ENCODE measurements at regions not wholly inside any gene's neighbourhood (a gene's known extent, or its start where the extent isn't known, plus 50 kb on each side); places are given as distances from the start of the nearest gene placed in this dataset.

DNA sequence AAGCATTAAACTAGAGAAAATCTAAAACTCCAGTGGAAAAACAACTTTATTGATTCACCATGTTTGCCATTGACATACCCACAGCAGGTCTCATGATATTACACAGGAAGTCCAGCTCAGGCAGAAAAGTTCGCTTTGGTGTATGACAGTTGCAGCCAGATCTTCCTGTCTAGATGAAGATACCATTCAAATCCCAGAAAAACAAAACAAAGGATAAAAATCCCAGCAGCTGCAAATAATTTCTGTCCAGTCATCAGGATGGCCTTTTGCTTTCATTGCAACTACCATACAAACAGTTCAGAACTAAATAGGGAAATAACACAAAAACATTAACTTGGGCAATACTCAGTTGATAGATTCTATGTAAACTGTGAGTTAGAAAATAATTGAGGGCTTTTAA is 136.0 kb upstream of the NREP start:
- H3K27me3 ChIP-seq (replicated peaks in 2 of 5; ENCODE audit: control insufficient read depth in 4 of 5, insufficient read depth in 5 of 5, low read length in 4 of 5): no peaks in the 10 kb centered on the region
- CTCF ChIA-PET: no interaction called here
- no peaks in the 10 kb centered on the region for H3K4me1 ChIP-seq (ENCODE audit: control extremely low read depth in 1 of 4, control insufficient read depth in 4 of 4, insufficient read depth in 4 of 4, low read length in 3 of 4)
- 80% methylated on average over 1 of the region's 1 CpG for WGBS (ENCODE audit: insufficient coverage)
- H3K4me3 ChIP-seq (ENCODE audit: control insufficient read depth in 1 of 7, extremely low read depth in 1 of 7, insufficient read depth in 4 of 7, low read depth in 2 of 7, low read length in 6 of 7): no peak overlapping the region
- POLR2A ChIA-PET: no interaction called here
- H3K27ac ChIP-seq (ENCODE audit: insufficient read depth in 1 of 2, low read depth in 1 of 2, low read length in 2 of 2, poor library complexity in 1 of 2, severe bottlenecking in 2 of 2): no peak overlapping the region
- no peak for DNase-seq
- H3K36me3 ChIP-seq (ENCODE audit: control insufficient read depth in 4 of 4, insufficient read depth in 4 of 4, low read length in 3 of 4): no peaks in the 10 kb centered on the region
- peaks cover 0 to 12% (median 9%) of the 10 kb centered on the region in 5 experiments for H3K9me3 ChIP-seq (ENCODE audit: control extremely low read depth in 1 of 5, control insufficient read depth in 4 of 5, insufficient read depth in 2 of 5, low read depth in 1 of 5, low read length in 4 of 5)

- H3K27ac ChIP-seq (ENCODE audit: insufficient read depth in 1 of 2, low read depth in 1 of 2, low read length in 2 of 2, poor library complexity in 1 of 2, severe bottlenecking in 2 of 2): no peak overlapping the region
- no peaks in the 10 kb centered on the region for H3K27me3 ChIP-seq (replicated peaks in 2 of 5; ENCODE audit: control insufficient read depth in 4 of 5, insufficient read depth in 5 of 5, low read length in 4 of 5)
- 80% methylated on average over 1 of the region's 2 CpGs for WGBS (ENCODE audit: insufficient coverage)
- H3K9me3 ChIP-seq (ENCODE audit: control extremely low read depth in 1 of 5, control insufficient read depth in 4 of 5, insufficient read depth in 2 of 5, low read depth in 1 of 5, low read length in 4 of 5): peaks cover 0 to 12% (median 9%) of the 10 kb centered on the region in 5 experiments
- ChIA-PET POLR2A (no interaction called here), CTCF (interaction anchor here (0.8 kb wide), 1 partner anchor 9 kb away, joined by 3 read pairs; no protein-coding TSS in a partner anchor)
- DNase-seq: no peak
- H3K36me3 ChIP-seq (ENCODE audit: control insufficient read depth in 4 of 4, insufficient read depth in 4 of 4, low read length in 3 of 4): no peaks in the 10 kb centered on the region
- H3K4me3 ChIP-seq (ENCODE audit: control insufficient read depth in 1 of 7, extremely low read depth in 1 of 7, insufficient read depth in 4 of 7, low read depth in 2 of 7, low read length in 6 of 7): no peak overlapping the region
- no peaks in the 10 kb centered on the region for H3K4me1 ChIP-seq (ENCODE audit: control extremely low read depth in 1 of 4, control insufficient read depth in 4 of 4, insufficient read depth in 4 of 4, low read length in 3 of 4)
Measured at GRCh38 chr5:111887706-111888105, 130.7 kb upstream of the NREP start.

- Histone ChIP-seq H3K27ac (ENCODE audit: insufficient read depth in 1 of 2, low read depth in 1 of 2, low read length in 2 of 2, poor library complexity in 1 of 2, severe bottlenecking in 2 of 2) (no peak overlapping the region), H3K4me1 (ENCODE audit: control extremely low read depth in 1 of 4, control insufficient read depth in 4 of 4, insufficient read depth in 4 of 4, low read length in 3 of 4) (no peaks in the 10 kb centered on the region), H3K9me3 (ENCODE audit: control extremely low read depth in 1 of 5, control insufficient read depth in 4 of 5, insufficient read depth in 2 of 5, low read depth in 1 of 5, low read length in 4 of 5) (no peaks in the 10 kb centered on the region), H3K36me3 (ENCODE audit: control insufficient read depth in 4 of 4, insufficient read depth in 4 of 4, low read length in 3 of 4) (no peaks in the 10 kb centered on the region), H3K4me3 (ENCODE audit: control insufficient read depth in 1 of 7, extremely low read depth in 1 of 7, insufficient read depth in 4 of 7, low read depth in 2 of 7, low read length in 6 of 7) (no peak overlapping the region), H3K27me3 (replicated peaks in 2 of 5; ENCODE audit: control insufficient read depth in 4 of 5, insufficient read depth in 5 of 5, low read length in 4 of 5) (no peaks in the 10 kb centered on the region)
- ChIA-PET CTCF (no interaction called here), POLR2A (no interaction called here)
- DNase-seq: no peak
- WGBS (ENCODE audit: insufficient coverage): no CpG with 5 or more reads among the region's 2 CpGs
Measured at GRCh38 chr5:111869681-111870080, 112.7 kb upstream of the NREP start.

- Histone ChIP-seq H3K9me3 (ENCODE audit: control extremely low read depth in 1 of 5, control insufficient read depth in 4 of 5, insufficient read depth in 2 of 5, low read depth in 1 of 5, low read length in 4 of 5) (no peaks in the 10 kb centered on the region), H3K4me3 (ENCODE audit: control insufficient read depth in 1 of 7, extremely low read depth in 1 of 7, insufficient read depth in 4 of 7, low read depth in 2 of 7, low read length in 6 of 7) (no peak overlapping the region), H3K36me3 (ENCODE audit: control insufficient read depth in 4 of 4, insufficient read depth in 4 of 4, low read length in 3 of 4) (no peaks in the 10 kb centered on the region), H3K4me1 (ENCODE audit: control extremely low read depth in 1 of 4, control insufficient read depth in 4 of 4, insufficient read depth in 4 of 4, low read length in 3 of 4) (no peaks in the 10 kb centered on the region), H3K27ac (ENCODE audit: insufficient read depth in 1 of 2, low read depth in 1 of 2, low read length in 2 of 2, poor library complexity in 1 of 2, severe bottlenecking in 2 of 2) (no peak overlapping the region), H3K27me3 (replicated peaks in 2 of 5; ENCODE audit: control insufficient read depth in 4 of 5, insufficient read depth in 5 of 5, low read length in 4 of 5) (no peaks in the 10 kb centered on the region)
- WGBS (ENCODE audit: insufficient coverage): 89% methylated on average over 3 of the region's 3 CpGs
- ChIA-PET POLR2A (no interaction called here), CTCF (no interaction called here)
- no peak for DNase-seq
Measured at GRCh38 chr5:111865356-111865755, 108.4 kb upstream of the NREP start.

- POLR2A ChIA-PET: no interaction called here
- CTCF ChIA-PET: interaction anchor here (1.3 kb wide), 1 partner anchor 9 kb away, joined by 6 read pairs; no protein-coding TSS in a partner anchor
- Histone ChIP-seq H3K4me3 (ENCODE audit: control insufficient read depth in 1 of 7, extremely low read depth in 1 of 7, insufficient read depth in 4 of 7, low read depth in 2 of 7, low read length in 6 of 7) (no peak overlapping the region), H3K27me3 (replicated peaks in 2 of 5; ENCODE audit: control insufficient read depth in 4 of 5, insufficient read depth in 5 of 5, low read length in 4 of 5) (no peaks in the 10 kb centered on the region), H3K36me3 (ENCODE audit: control insufficient read depth in 4 of 4, insufficient read depth in 4 of 4, low read length in 3 of 4) (no peaks in the 10 kb centered on the region), H3K27ac (ENCODE audit: insufficient read depth in 1 of 2, low read depth in 1 of 2, low read length in 2 of 2, poor library complexity in 1 of 2, severe bottlenecking in 2 of 2) (no peak overlapping the region), H3K9me3 (ENCODE audit: control extremely low read depth in 1 of 5, control insufficient read depth in 4 of 5, insufficient read depth in 2 of 5, low read depth in 1 of 5, low read length in 4 of 5) (no peaks in the 10 kb centered on the region), H3K4me1 (ENCODE audit: control extremely low read depth in 1 of 4, control insufficient read depth in 4 of 4, insufficient read depth in 4 of 4, low read length in 3 of 4) (no peaks in the 10 kb centered on the region)
- DNase-seq: peak in 1 of 3 donors; percentile 8
- no CpG with 5 or more reads among the region's 1 CpG for WGBS (ENCODE audit: insufficient coverage)
Measured at GRCh38 chr5:111863801-111864200, 106.8 kb upstream of the NREP start.

DNA sequence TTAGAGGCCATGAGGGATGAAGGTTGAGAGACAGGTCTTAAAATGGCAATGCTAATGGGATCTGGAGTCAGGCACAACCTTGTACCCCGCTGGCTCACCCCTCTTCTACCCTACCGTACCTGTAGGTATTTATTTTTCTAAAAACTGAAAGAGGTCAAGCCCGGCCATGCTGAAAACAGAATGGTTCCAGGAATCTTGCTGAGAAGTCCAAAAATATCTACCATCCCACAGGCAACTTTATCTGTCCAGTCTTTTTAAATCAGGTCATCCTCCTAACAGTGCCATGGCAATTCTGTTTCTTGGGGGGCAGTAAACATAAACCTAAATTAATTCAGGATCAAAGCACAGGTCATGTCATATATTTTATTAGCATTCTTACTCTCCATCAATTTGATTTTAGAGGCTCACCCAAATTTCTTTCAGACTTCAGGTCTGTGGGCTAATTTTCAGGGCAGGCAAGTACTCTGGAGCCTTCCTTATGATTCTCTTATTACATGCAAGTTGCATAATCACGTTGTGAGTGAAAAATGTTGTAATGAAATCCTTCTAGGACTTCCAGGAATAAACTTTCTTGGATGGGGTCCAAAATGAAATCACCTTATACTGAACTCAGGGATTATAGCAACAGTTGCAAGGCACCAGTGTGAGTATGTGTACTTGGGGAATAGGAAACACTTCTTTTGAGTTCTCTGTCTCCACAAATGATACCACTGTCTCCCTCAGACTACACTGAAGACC is 102.7 kb upstream of the NREP start:
- H3K36me3 ChIP-seq (ENCODE audit: control insufficient read depth in 4 of 4, insufficient read depth in 4 of 4, low read length in 3 of 4): no peaks in the 10 kb centered on the region
- no peak overlapping the region for H3K4me3 ChIP-seq (ENCODE audit: control insufficient read depth in 1 of 7, extremely low read depth in 1 of 7, insufficient read depth in 4 of 7, low read depth in 2 of 7, low read length in 6 of 7)
- DNase-seq: no peak
- POLR2A ChIA-PET: no interaction called here
- no peaks in the 10 kb centered on the region for H3K9me3 ChIP-seq (ENCODE audit: control extremely low read depth in 1 of 5, control insufficient read depth in 4 of 5, insufficient read depth in 2 of 5, low read depth in 1 of 5, low read length in 4 of 5)
- H3K4me1 ChIP-seq (ENCODE audit: control extremely low read depth in 1 of 4, control insufficient read depth in 4 of 4, insufficient read depth in 4 of 4, low read length in 3 of 4): no peaks in the 10 kb centered on the region
- no peaks in the 10 kb centered on the region for H3K27me3 ChIP-seq (replicated peaks in 2 of 5; ENCODE audit: control insufficient read depth in 4 of 5, insufficient read depth in 5 of 5, low read length in 4 of 5)
- CTCF ChIA-PET: no interaction called here
- no peak overlapping the region for H3K27ac ChIP-seq (ENCODE audit: insufficient read depth in 1 of 2, low read depth in 1 of 2, low read length in 2 of 2, poor library complexity in 1 of 2, severe bottlenecking in 2 of 2)
- WGBS (ENCODE audit: insufficient coverage): 100% methylated on average over 1 of the region's 4 CpGs

- no peak overlapping the region for H3K27ac ChIP-seq (ENCODE audit: insufficient read depth in 1 of 2, low read depth in 1 of 2, low read length in 2 of 2, poor library complexity in 1 of 2, severe bottlenecking in 2 of 2)
- no peak for DNase-seq
- H3K27me3 ChIP-seq (replicated peaks in 2 of 5; ENCODE audit: control insufficient read depth in 4 of 5, insufficient read depth in 5 of 5, low read length in 4 of 5): no peaks in the 10 kb centered on the region
- ChIA-PET CTCF (no interaction called here), POLR2A (no interaction called here)
- peaks cover 0 to 1% (median 0%) of the 10 kb centered on the region in 4 experiments for H3K4me1 ChIP-seq (ENCODE audit: control extremely low read depth in 1 of 4, control insufficient read depth in 4 of 4, insufficient read depth in 4 of 4, low read length in 3 of 4)
- H3K9me3 ChIP-seq (ENCODE audit: control extremely low read depth in 1 of 5, control insufficient read depth in 4 of 5, insufficient read depth in 2 of 5, low read depth in 1 of 5, low read length in 4 of 5): no peaks in the 10 kb centered on the region
- no peak overlapping the region for H3K4me3 ChIP-seq (ENCODE audit: control insufficient read depth in 1 of 7, extremely low read depth in 1 of 7, insufficient read depth in 4 of 7, low read depth in 2 of 7, low read length in 6 of 7)
- no peaks in the 10 kb centered on the region for H3K36me3 ChIP-seq (ENCODE audit: control insufficient read depth in 4 of 4, insufficient read depth in 4 of 4, low read length in 3 of 4)
Measured at GRCh38 chr5:111859031-111859430, 102.0 kb upstream of the NREP start.
